ENCODE measurements at regions not wholly inside any gene's neighbourhood (a gene's known extent, or its start where the extent isn't known, plus 50 kb on each side); places are given as distances from the start of the nearest gene placed in this dataset.

- TF ChIP-seq ZNF532 (CRISPR knock-in tag; IDR thresholded peaks at IDR 0.05; ENCODE audit: borderline replicate concordance) = no peak
- no peak for TF ChIP-seq SP1 (CRISPR knock-in tag; conservative IDR thresholded peaks at IDR 0.05)
- TF ChIP-seq TP53 (CRISPR knock-in tag; IDR thresholded peaks at IDR 0.05) = no peak
- no peak for TF ChIP-seq NR2C2 (CRISPR knock-in tag; IDR thresholded peaks at IDR 0.05)
- TF ChIP-seq SOX15 (CRISPR knock-in tag; IDR thresholded peaks at IDR 0.05) = no peak
- no peak for TF ChIP-seq MLX (CRISPR knock-in tag; IDR thresholded peaks at IDR 0.05)
- no peak for TF ChIP-seq ZMAT4 (CRISPR knock-in tag; IDR thresholded peaks at IDR 0.05)
- TF ChIP-seq ATF1 (CRISPR knock-in tag; IDR thresholded peaks at IDR 0.05) = no peak
Measured at GRCh38 chr2:236828820-236829219, 256.9 kb upstream of the COPS8 start (continued).

- Mint-ChIP-seq H3K36me3 (peaks cover 15% of the 10 kb centered on the region), H3K27me3 (ENCODE audit: low read depth) (peaks cover 13% of the 10 kb centered on the region), H3K9me3 (peaks cover 27% of the 10 kb centered on the region), H3K4me1 (peaks cover 28% of the 10 kb centered on the region), H3K4me3 (no peak overlapping the region), H3K27ac (no peak overlapping the region)
- DNase-seq (ENCODE audit: low spot score) (no peak), ATAC-seq (no peak)
- ChIA-PET CTCF (no interaction called here), POLR2A (no interaction called here)
- TF ChIP-seq ZNF219 (CRISPR knock-in tag; IDR thresholded peaks at IDR 0.05; ENCODE audit: borderline replicate concordance) = no peak
- no peak for TF ChIP-seq CTCF (IDR thresholded peaks at IDR 0.05)
- no peak for TF ChIP-seq TCF7 (CRISPR knock-in tag; IDR thresholded peaks at IDR 0.05; ENCODE audit: low read depth)
- TF ChIP-seq FOXP4 (CRISPR knock-in tag; IDR thresholded peaks at IDR 0.05) = no peak
- TF ChIP-seq PRRX2 (CRISPR knock-in tag; IDR thresholded peaks at IDR 0.05) = no peak
- TF ChIP-seq NR3C1 (CRISPR knock-in tag; conservative IDR thresholded peaks at IDR 0.05; ENCODE audit: low read depth) = no peak
- TF ChIP-seq JUN (CRISPR knock-in tag; IDR thresholded peaks at IDR 0.05) = no peak
- TF ChIP-seq ZNF281 (CRISPR knock-in tag; IDR thresholded peaks at IDR 0.05) = no peak
- TF ChIP-seq E2F1 (CRISPR knock-in tag; IDR thresholded peaks at IDR 0.05) = no peak
- TF ChIP-seq OVOL2 (CRISPR knock-in tag; IDR thresholded peaks at IDR 0.05; ENCODE audit: borderline replicate concordance) = no peak
- TF ChIP-seq ATF1 (CRISPR knock-in tag; IDR thresholded peaks at IDR 0.05) = no peak
- TF ChIP-seq ZMAT4 (CRISPR knock-in tag; IDR thresholded peaks at IDR 0.05) = no peak
- TF ChIP-seq JAZF1 (CRISPR knock-in tag; IDR thresholded peaks at IDR 0.05) = no peak
- TF ChIP-seq AR (CRISPR knock-in tag; IDR thresholded peaks at IDR 0.05) = no peak
- TF ChIP-seq ZNF232 (CRISPR knock-in tag; IDR thresholded peaks at IDR 0.05) = no peak
Measured at GRCh38 chr2:236830926-236831325, 254.8 kb upstream of the COPS8 start.
